ENCODE measurements at regions not wholly inside any gene's neighbourhood (a gene's known extent, or its start where the extent isn't known, plus 50 kb on each side); places are given as distances from the start of the nearest gene placed in this dataset.

DNA sequence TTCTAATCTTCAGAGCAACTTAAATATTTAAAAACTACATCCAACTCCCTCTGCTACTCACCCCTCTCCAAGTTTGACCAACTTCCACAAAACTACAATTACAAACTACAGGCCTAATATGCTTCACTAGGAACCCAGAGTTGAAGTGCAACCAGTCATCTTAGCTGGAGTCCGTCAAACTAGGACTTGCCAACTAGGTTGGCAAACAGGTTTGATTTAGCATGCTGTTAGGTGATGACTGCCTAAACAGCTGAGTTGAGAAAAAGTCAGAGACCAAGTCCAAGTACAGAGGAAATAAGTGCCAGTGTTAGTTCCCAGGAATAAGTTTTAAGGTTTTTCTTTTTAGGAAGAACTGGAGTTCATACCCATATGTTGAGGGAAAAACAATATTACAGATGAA is 1109.0 kb downstream of the TUSC7 start:
- TF ChIP-seq, protein P1, sequence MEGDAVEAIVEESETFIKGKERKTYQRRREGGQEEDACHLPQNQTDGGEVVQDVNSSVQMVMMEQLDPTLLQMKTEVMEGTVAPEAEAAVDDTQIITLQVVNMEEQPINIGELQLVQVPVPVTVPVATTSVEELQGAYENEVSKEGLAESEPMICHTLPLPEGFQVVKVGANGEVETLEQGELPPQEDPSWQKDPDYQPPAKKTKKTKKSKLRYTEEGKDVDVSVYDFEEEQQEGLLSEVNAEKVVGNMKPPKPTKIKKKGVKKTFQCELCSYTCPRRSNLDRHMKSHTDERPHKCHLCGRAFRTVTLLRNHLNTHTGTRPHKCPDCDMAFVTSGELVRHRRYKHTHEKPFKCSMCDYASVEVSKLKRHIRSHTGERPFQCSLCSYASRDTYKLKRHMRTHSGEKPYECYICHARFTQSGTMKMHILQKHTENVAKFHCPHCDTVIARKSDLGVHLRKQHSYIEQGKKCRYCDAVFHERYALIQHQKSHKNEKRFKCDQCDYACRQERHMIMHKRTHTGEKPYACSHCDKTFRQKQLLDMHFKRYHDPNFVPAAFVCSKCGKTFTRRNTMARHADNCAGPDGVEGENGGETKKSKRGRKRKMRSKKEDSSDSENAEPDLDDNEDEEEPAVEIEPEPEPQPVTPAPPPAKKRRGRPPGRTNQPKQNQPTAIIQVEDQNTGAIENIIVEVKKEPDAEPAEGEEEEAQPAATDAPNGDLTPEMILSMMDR (IDR thresholded peaks at IDR 0.05), result no peak
- TF ChIP-seq POLR2A (IDR thresholded peaks at IDR 0.05) (no peak), POLR2AphosphoS5 (IDR thresholded peaks at IDR 0.05) (no peak)
